Inflammatory macrophage treated with lipopolysaccharide for 4 hours (primary cell): ENCODE measurements at regions not wholly inside any gene's neighbourhood (a gene's known extent, or its start where the extent isn't known, plus 50 kb on each side); places are given as distances from the start of the nearest gene placed in this dataset.
A peak's percentile ranks its signal among the peaks of the same experiment; 100 is the strongest.

ENCODE experiments used
- DNase-seq: peaks from one replicate; pipeline ENCODE4 v3.0.0-alpha.2; 2020

GRCh38 chr9:81532251-81532650, 157.1 kb downstream of the TLE1 start:
- no peak for DNase-seq

GRCh38 chr9:81531511-81531910, 157.8 kb downstream of the TLE1 start:
- DNase-seq, result no peak

- no peak for DNase-seq
Observed at GRCh38 chr9:81530846-81531245, 158.5 kb downstream of the TLE1 start.

GRCh38 chr9:81530310-81530810, 159.0 kb downstream of the TLE1 start:
- DNase-seq, result peak; percentile 64

GRCh38 chr9:81529556-81530193, 159.7 kb downstream of the TLE1 start:
- DNase-seq, result peak; percentile 53

- peak; percentile 54 for DNase-seq
Observed at GRCh38 chr9:81526587-81526986, 162.8 kb downstream of the TLE1 start.

GRCh38 chr9:81522716-81523551, 166.4 kb downstream of the TLE1 start:
- DNase-seq, result peak; percentile 65

- no peak for DNase-seq
Observed at GRCh38 chr9:81521892-81522291, 167.5 kb downstream of the TLE1 start.

- no peak for DNase-seq
Observed at GRCh38 chr9:81519816-81520495, 169.4 kb downstream of the TLE1 start.

- DNase-seq, result no peak
Observed at GRCh38 chr9:81517954-81518353, 171.4 kb downstream of the TLE1 start.

- DNase-seq, result peak; percentile 61
Observed at GRCh38 chr9:81513059-81513458, 176.3 kb downstream of the TLE1 start.

GRCh38 chr9:81512641-81513040, 176.7 kb downstream of the TLE1 start:
- DNase-seq, result no peak

GRCh38 chr9:81508476-81508875, 180.9 kb downstream of the TLE1 start:
- DNase-seq, result no peak

- no peak for DNase-seq
Observed at GRCh38 chr9:81506941-81507864, 182.1 kb downstream of the TLE1 start.

- DNase-seq, result no peak
Observed at GRCh38 chr9:81499594-81499993, 189.8 kb downstream of the TLE1 start.

GRCh38 chr9:81499021-81499454, 190.3 kb downstream of the TLE1 start:
- DNase-seq, result no peak

GRCh38 chr9:81498576-81498975, 190.8 kb downstream of the TLE1 start:
- DNase-seq, result no peak

GRCh38 chr9:81497091-81497490, 192.3 kb downstream of the TLE1 start:
- DNase-seq, result no peak

- no peak for DNase-seq
Observed at GRCh38 chr9:81492710-81493447, 196.5 kb downstream of the TLE1 start.

GRCh38 chr9:81490605-81491331, 198.6 kb downstream of the TLE1 start:
- no peak for DNase-seq

GRCh38 chr9:81489046-81489445, 200.3 kb downstream of the TLE1 start:
- DNase-seq, result no peak
